ENCODE measurements at regions not wholly inside any gene's neighbourhood (a gene's known extent, or its start where the extent isn't known, plus 50 kb on each side); places are given as distances from the start of the nearest gene placed in this dataset.

GRCh38 chr15:93603550-93603949 lies 514.5 kb upstream of the RGMA start:
- in situ Hi-C loops (cut with HindIII; ENCODE audit: low sequenced_read_pairs) = no loop called here
- H3K4me3 ChIP-seq (ENCODE audit: low read depth, low read length) = no peak overlapping the region
- TF ChIP-seq CTCF (IDR thresholded peaks at IDR 0.05; ENCODE audit: low read depth, low read length) = no peak
- DNase-seq (ENCODE audit: low read depth, low spot score) = no peak

GRCh38 chr15:93587059-93587521 lies 498.1 kb upstream of the RGMA start:
- no peak for TF ChIP-seq CTCF (IDR thresholded peaks at IDR 0.05; ENCODE audit: low read depth, low read length)
- no peak overlapping the region for H3K4me3 ChIP-seq (ENCODE audit: low read depth, low read length)
- no peak for DNase-seq (ENCODE audit: low read depth, low spot score)
- in situ Hi-C loops (cut with HindIII; ENCODE audit: low sequenced_read_pairs) = no loop called here

DNA sequence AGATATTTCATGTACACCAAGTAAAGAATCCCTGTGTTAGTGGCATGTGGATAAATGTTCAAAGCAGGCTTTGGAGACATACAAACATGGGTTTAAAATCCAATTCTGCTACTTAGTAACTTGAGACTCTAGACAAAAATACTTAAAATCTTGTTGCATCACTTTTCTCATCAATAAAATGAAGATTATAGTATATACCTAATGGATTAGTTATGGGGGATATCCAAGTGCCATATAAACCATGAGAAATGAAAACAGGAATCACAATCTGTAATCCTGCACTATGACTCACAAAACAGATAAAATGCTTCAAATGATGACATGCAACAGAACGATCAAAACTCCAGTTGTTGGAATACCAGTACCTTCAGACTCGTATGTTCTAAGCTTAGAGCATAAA lies 496.0 kb upstream of the RGMA start:
- DNase-seq (ENCODE audit: low read depth, low spot score) = no peak
- in situ Hi-C loops (cut with HindIII; ENCODE audit: low sequenced_read_pairs) = no loop called here
- no peak overlapping the region for H3K4me3 ChIP-seq (ENCODE audit: low read depth, low read length)
- TF ChIP-seq CTCF (IDR thresholded peaks at IDR 0.05; ENCODE audit: low read depth, low read length) = no peak

- in situ Hi-C loops (cut with HindIII; ENCODE audit: low sequenced_read_pairs) = no loop called here
- no peak for TF ChIP-seq CTCF (IDR thresholded peaks at IDR 0.05; ENCODE audit: low read depth, low read length)
- H3K4me3 ChIP-seq (ENCODE audit: low read depth, low read length) = no peak overlapping the region
- DNase-seq (ENCODE audit: low read depth, low spot score) = no peak
These were observed 495.0 kb upstream of the RGMA start for GRCh38 chr15:93583968-93584367.

DNA sequence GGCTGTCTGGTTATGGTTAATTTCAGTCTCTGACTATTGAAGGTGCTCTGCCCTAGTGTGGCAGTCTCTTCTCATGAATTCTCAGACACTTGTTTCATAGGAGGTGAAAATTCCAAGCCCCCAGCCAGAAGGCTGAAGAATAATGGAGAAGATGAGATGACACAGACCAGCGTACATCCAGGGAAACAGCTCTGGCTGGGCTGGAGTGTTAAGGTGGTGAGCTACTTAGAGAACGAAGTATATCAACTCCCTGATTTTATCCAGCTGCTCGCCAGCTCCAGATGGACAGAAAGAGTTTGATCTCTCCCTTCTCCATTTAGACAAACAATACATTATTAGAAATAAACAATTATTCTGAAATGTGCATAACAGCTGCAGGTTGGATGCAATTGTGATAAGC lies 494.5 kb upstream of the RGMA start:
- H3K4me3 ChIP-seq (ENCODE audit: low read depth, low read length) = no peak overlapping the region
- no peak for TF ChIP-seq CTCF (IDR thresholded peaks at IDR 0.05; ENCODE audit: low read depth, low read length)
- in situ Hi-C loops (cut with HindIII; ENCODE audit: low sequenced_read_pairs) = no loop called here
- no peak for DNase-seq (ENCODE audit: low read depth, low spot score)

- no peak for TF ChIP-seq CTCF (IDR thresholded peaks at IDR 0.05; ENCODE audit: low read depth, low read length)
- in situ Hi-C loops (cut with HindIII; ENCODE audit: low sequenced_read_pairs) = no loop called here
- DNase-seq (ENCODE audit: low read depth, low spot score) = no peak
- H3K4me3 ChIP-seq (ENCODE audit: low read depth, low read length) = no peak overlapping the region
These were observed 481.5 kb upstream of the RGMA start for GRCh38 chr15:93570527-93570926.

DNA sequence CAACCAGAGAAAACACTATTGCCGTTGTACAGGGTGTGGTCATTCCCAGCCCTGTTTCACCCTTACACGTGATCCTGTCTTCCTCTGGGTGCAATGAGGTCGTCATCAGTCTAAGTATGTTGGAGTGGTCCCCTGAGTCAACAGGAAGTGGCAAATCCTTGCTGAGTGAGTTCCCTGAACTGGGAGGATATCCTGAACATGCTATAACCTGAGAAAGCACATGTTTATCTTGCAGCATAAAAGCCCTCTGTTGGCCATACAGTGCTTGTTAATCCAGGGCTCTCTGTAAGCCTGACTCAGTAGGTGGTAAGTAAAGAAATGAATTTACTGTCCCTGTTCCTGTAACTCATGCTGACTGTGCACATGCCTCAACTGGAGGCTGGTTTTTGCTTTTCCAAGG lies 477.8 kb upstream of the RGMA start:
- TF ChIP-seq CTCF (IDR thresholded peaks at IDR 0.05; ENCODE audit: low read depth, low read length) = no peak
- no peak overlapping the region for H3K4me3 ChIP-seq (ENCODE audit: low read depth, low read length)
- in situ Hi-C loops (cut with HindIII; ENCODE audit: low sequenced_read_pairs) = no loop called here
- no peak for DNase-seq (ENCODE audit: low read depth, low spot score)
